Endothelial cell of hepatic sinusoid (primary cell): ENCODE measurements at regions not wholly inside any gene's neighbourhood (a gene's known extent, or its start where the extent isn't known, plus 50 kb on each side); places are given as distances from the start of the nearest gene placed in this dataset.

Experiments used
- in situ Hi-C: cut with HindIII; loops from 2 replicates; pipeline ENCODE4 v1.10.0; 2017; ENCODE audit warnings: low sequenced_read_pairs

- in situ Hi-C loops, result no loop called here
Measured at GRCh38 chr13:109381546-109382180, 404.7 kb downstream of the IRS2 start.

- in situ Hi-C loops, result no loop called here
Measured at GRCh38 chr13:109380457-109380856, 405.9 kb downstream of the IRS2 start.

DNA sequence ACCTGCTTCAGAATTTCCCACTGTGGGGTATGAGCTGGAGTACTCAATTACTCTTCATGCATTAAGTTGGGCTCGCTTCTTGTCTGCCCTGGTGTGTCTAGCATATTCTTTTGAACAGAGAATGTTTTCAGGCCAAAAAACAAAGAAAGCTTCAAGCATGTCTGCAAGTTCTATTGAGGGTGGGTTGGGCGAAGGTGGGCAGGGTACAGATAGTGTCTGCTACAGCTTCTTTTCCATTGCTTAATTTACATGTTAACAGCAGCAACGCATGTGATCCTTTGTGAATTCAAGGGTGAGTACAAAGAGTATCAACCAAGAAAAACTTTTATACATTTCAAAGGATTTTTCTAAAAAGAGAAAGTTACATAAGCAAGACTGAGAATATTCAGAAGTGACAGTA is 406.5 kb downstream of the IRS2 start:
- in situ Hi-C loops, result no loop called here

GRCh38 chr13:109376936-109377335 is 409.4 kb downstream of the IRS2 start:
- in situ Hi-C loops, result no loop called here

GRCh38 chr13:109374609-109375200 is 411.7 kb downstream of the IRS2 start:
- in situ Hi-C loops, result no loop called here

DNA sequence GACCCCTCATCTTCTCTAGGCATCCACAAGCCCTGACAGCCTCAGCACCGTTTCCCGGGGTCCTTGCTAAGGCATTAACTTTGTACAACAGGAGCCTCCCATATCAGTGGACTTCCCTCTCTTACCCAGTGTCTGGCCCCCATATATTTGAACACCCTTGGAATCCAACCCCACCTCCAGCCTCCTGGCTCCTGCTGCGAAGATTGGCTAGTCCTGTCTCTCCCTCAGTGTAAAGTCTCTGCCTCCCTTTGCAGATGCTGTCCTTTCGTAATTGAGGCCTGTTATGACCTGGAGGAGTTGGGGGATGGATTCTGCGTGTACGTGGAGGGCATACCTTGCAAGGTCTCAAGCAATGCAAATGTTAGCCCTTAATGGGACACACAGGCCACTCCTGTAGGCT is 413.7 kb downstream of the IRS2 start:
- in situ Hi-C loops, result no loop called here

DNA sequence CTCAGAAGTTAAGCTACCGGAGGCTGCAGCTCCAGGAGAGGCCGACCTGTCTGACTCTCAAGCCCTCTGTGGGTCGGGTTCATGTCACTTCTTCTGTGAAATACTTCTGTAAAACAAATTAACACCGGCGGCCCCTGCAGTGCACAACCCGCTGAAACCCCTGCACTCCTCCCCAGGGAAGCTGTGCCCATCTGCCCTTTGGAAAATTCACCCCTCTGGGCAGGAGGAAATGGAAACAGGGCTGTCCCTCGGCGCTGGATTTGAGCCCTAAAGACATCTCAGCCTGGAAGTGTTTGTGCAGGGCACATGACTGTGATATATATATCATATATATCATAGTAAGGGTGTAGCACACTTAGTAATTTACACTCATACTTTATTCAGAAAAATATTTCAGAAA is 415.3 kb downstream of the IRS2 start:
- in situ Hi-C loops, result no loop called here

DNA sequence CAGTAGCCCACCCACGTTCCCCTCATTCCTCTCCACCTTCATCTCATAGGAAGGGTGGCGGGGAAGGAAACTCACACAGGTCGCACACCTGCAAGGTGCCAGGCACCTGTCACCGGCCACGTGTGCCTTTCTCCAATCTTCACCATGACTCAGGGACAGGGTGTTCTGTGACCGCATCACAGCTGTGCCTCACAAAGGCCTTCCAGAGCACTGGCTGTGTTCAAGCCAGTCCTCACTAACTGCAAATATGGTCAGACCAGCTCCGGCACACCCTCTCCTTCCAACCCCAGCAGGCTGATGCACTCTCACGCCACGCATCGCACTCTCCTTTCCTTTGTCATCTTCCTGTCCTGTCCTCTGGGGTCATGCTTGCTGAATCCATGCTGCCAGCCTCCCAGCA is 415.9 kb downstream of the IRS2 start:
- in situ Hi-C loops, result no loop called here

GRCh38 chr13:109369353-109370052 is 416.9 kb downstream of the IRS2 start:
- in situ Hi-C loops, result no loop called here

- in situ Hi-C loops, result no loop called here
Measured at GRCh38 chr13:109368230-109368629, 418.2 kb downstream of the IRS2 start.

DNA sequence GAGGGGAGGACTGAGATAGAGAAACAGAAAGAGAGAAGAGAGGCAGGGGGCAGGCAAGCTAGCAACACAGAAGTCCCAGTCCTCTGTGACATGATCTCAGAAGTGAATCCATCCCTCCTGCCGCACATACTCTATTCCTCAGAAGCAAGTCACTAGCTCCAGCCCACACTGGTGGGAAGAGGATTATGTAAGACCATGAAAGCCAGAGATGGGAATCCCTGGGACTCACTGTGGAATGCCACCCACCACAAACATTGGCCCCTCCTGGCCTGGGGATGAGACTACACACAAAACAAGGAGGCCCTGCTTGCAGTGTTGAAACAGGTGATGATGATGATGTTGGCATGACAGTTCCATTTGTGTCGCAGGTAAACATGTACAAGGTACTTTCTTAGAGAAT is 419.9 kb downstream of the IRS2 start:
- in situ Hi-C loops, result no loop called here

GRCh38 chr13:109363431-109363830 is 423.0 kb downstream of the IRS2 start:
- in situ Hi-C loops, result no loop called here

DNA sequence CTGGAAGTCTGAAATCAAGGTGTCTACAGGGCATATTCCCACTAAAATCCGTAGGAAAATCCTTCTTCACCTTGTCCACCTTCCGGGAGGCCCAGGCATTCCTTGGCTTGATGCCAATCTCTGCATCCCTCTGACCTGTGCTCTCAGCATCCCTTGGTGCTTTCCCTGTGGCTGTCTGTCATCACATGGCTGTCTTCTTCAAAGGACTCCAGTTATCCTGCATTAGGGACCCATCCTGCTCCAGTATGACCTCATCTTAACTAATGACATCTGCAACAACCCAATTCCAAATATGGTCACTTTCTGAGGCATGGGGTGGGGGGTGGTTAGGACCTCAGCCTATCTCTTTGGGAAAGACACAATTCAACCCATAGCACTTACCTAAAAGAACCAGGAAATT is 423.8 kb downstream of the IRS2 start:
- in situ Hi-C loops, result no loop called here

- in situ Hi-C loops, result no loop called here
Measured at GRCh38 chr13:109361562-109362289, 424.7 kb downstream of the IRS2 start.

- in situ Hi-C loops, result no loop called here
Measured at GRCh38 chr13:109357751-109358471, 428.5 kb downstream of the IRS2 start.

DNA sequence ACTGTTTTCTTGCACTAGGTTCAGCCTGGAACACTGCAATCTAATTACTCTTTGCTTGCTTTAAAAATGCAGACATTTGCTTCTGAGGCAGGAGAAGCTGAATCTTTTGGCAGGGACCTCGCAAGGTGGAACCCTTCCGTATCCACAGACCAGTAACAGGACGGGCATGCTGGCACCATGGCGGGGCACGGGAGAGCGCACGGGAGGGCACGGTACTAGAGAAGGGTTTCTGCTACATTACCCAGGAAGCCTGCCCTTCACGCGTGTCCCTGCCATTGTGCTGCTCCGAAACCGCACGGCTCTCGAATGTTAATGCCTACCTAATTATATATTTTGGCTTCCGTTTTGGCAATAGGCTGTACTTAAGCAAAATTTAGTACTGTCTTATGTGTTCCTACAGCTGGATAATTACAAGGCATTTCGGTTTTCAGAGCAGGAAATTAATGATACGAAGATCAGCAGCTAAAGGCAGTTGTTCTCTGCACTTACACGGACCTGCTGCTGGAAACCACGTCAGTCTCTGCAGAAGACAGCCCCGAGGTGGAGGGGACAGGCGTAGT is 430.4 kb downstream of the IRS2 start:
- in situ Hi-C loops, result no loop called here

DNA sequence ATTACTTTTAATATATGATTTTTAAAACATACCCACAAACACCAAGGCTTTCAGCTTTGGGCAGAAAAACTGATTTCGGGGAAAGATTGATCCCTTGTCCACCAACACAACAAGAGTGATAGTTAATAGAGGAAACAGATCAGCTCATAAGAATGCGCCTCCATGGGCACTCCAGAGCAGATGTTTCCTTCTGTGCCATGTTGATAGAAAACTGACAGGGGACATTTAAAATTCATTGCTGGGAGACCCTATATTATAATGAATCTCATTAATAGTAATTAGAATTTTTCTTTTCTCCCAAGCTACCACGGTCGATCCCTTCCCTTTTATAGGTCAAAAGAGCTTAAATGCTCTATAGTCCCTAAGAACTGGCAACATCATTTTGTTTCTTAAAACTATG is 431.2 kb downstream of the IRS2 start:
- in situ Hi-C loops, result no loop called here

- in situ Hi-C loops, result no loop called here
Measured at GRCh38 chr13:109351236-109351635, 435.1 kb downstream of the IRS2 start.

DNA sequence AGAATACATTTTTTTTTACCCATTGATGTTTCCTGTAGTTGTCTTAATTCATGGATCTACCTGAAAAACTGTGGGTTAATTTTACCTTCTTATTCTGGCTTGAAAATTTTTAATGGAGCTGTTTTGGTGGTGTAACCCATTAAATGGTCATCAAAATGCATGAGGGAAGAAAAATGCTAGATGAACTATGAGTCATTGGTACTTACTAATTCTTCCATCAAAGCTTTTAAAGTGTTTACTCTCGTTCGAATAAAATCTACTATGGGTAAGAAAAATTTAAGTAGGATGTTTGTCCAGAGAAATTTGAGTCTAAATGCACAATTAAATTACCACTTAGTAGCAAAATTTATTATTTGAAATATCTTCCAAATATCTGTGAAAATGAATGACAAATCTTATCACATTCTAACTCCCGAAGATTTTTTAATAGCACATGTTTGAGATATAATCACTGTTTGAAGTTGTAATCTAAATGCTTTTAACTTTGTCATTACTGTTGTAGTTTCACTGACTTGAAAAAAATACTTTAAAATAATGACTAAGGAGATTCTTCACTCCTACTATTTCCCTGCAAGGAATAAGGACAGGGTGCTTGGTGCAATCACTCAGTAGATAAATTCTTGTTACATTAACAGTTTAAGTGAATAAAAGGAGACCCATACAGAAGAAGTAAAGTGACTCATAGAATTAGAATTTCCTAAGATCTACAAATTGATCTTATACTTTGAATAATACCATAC is 437.7 kb downstream of the IRS2 start:
- in situ Hi-C loops, result no loop called here

GRCh38 chr13:109346060-109346459 is 440.3 kb downstream of the IRS2 start:
- in situ Hi-C loops, result no loop called here
